Esophagus mucosa (tissue), 1 donor: ENCODE measurements at regions not wholly inside any gene's neighbourhood (a gene's known extent, or its start where the extent isn't known, plus 50 kb on each side); places are given as distances from the start of the nearest gene placed in this dataset.
A peak's percentile ranks its signal among the peaks of the same experiment; 100 is the strongest.
"Not testable (repeated sequence)": the region's sequence is repeated elsewhere in the genome, so short reads cannot be mapped to it uniquely, and the experiment has no call there.

Experiments
- ATAC-seq: fragments of 200-7000 bp; cut with Tn5 transposase; one replicate; pipeline ENCODE4 v1.9.1; 2020
- donor health status: DM: yes; HTN: yes; CAD: no.

GRCh38 chr6:169008641-169009257 lies 244.9 kb downstream of the THBS2 start:
- ATAC-seq, result no peak

GRCh38 chr6:169005166-169005565 lies 248.5 kb downstream of the THBS2 start:
- ATAC-seq, result no peak

GRCh38 chr6:169000022-169000421 lies 253.6 kb downstream of the THBS2 start:
- ATAC-seq, result no peak

- ATAC-seq, result peak; percentile 91
Measured at GRCh38 chr6:168999392-168999791, 254.3 kb downstream of the THBS2 start.

DNA sequence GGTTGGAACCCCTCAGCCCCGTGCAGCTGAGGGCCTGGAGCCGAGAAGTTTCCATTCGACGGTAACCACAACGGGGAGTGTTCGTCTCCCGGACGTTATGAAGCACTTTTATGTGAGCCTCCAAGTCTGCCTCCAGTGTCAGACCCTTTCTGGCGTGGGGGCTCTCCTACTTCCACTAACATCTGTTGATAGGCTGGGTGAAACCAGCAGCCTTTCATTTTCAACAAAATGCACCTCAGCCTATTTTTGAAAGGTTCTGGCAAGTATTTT lies 257.4 kb downstream of the THBS2 start:
- ATAC-seq, result no peak

GRCh38 chr6:168995526-168996355 lies 257.9 kb downstream of the THBS2 start:
- no peak for ATAC-seq

DNA sequence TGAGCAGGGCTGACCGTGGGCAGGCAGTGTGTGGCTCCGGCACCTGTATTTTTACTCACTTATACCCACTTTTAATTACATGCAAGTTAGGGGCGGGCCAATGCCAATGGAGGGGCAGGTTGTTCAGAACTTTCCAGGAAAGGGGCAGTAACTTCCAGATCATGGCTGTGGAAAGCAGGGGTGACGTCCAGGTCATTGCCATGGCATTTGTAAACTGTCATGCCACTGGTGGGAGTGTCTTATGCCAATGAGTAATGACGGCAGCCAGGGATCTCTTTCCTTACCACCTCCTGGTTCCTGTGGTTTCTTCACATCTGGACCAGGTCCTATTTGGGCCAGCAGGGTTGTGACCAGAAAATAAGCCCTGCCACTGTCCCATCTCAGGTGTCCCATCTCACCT lies 258.7 kb downstream of the THBS2 start:
- ATAC-seq, result no peak

DNA sequence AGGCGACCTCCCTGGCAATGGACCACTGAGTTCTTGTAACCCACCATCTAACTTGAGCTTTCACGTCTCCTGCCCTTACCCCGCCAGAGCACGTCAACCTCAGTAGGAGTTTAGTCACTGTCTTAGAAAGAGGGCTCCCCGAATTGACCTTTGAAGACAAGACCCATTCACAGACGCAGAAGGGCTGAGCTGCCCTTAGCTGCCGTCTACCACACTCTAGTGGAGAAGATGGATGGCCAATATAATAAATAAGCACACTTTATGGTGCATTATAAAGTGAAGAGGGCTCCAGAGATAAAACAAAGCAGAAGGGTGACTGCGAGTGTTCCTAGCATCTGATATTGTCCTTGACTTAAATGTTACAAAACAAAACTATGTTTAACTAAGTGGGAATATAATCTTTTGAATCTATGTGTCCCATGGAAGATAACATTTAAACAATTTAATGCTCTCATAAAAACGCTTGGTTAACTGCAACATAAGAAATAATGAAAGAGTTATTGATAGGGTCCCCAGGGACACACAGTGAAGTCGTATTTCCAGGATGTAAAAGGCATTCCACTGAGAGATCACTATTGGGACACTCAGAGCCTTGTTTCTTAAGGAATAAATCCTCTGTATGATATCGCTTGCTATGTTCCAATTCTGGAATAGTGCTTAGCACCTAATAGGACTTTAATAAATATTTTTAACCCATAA lies 261.1 kb downstream of the THBS2 start:
- ATAC-seq, result no peak

DNA sequence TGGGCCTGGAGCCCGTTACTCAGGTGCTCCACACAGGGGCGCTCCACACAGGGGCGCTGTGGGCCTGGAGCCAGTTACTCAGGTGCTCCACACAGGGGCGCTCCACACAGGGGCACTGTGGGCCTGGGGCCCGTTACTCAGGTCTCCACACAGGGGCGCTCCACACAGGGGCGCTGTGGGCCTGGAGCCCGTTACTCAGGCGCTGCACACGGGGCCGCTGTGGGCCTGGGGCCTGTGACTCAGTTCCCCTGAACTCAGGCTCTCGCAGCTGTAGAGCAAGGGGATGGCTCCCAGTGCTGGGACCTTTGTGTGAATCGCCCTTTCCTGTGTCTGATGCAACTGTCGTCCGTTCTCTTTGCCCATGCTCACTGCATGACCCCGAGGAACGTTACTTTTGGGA lies 262.0 kb downstream of the THBS2 start:
- ATAC-seq, result not testable (repeated sequence)

- no peak for ATAC-seq
Measured at GRCh38 chr6:168990019-168990751, 263.5 kb downstream of the THBS2 start.

DNA sequence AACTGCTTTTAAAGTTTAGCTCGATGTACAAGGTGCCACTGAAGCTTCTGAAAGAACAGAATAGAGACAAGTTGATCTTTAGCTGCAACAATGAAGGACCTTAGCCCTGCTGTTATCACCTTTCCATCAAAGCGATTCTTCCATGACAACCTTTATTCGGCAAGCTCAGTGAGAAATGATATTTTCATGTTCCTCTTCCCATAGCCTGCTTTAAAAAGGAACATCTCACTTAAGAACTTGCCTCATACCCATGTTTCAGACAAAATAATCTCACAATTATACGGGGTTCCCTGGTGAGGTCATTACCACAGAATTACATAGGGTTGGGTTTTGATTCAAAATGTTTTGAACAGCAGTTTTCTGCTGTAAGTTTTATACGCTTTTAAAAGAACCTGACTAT lies 264.2 kb downstream of the THBS2 start:
- ATAC-seq, result no peak

DNA sequence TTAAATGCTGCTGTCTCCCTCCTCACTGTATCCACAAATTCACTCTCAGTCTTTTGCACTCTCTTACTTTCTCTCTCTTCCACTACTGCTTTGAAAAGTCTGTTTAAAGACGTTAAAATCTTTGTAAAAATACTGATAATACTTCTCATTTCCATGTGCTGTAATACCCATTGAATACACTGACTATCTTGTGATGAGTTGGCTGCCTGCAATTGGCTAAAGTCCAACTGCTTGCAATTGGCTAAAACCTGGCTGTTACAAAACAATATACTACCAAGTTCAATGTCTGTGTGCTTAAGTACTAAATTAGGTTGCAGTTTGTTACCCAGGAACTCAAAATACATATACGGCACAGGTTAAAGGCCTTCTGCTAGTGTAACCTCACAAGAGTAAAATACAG lies 264.8 kb downstream of the THBS2 start:
- ATAC-seq, result no peak

GRCh38 chr6:168988280-168988679 lies 265.4 kb downstream of the THBS2 start:
- no peak for ATAC-seq

GRCh38 chr6:168985705-168986104 lies 267.9 kb downstream of the THBS2 start:
- ATAC-seq, result peak; percentile 73

DNA sequence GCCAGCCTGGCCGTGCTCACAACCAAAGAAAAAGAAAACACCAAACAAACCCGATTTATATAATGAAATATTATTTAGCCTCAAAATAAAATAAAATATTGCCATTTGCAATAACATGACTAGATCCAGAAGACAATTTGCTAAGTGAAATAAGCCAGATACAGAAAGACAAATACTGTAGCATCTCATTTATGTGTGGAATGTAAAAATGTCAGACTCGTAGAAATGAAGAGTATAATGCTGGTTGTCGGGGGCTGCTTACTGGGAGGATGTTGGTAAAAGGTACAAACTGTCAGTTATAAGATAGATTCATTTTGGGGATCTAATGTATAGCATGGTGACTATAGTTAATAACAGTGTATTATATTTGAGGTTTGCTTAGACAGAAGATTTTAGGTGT lies 269.7 kb downstream of the THBS2 start:
- no peak for ATAC-seq

DNA sequence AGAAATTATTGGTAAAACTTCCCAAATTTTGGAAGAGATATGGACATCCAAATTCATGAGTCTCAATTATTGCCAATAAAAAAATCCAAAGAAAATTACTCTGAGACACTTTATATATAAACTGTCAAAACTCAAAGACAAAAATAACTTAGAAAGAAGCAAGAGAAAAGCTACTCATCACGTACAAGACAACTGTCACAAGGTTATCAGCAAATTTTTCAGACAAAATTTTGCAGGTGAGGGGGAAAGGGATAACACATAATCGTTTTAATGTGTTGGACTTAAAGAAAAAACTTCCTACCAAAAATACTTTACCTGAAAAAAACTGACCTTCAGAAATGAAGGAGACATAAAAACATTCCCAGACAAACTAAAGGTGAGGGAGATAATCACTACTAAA lies 272.5 kb downstream of the THBS2 start:
- no peak for ATAC-seq

DNA sequence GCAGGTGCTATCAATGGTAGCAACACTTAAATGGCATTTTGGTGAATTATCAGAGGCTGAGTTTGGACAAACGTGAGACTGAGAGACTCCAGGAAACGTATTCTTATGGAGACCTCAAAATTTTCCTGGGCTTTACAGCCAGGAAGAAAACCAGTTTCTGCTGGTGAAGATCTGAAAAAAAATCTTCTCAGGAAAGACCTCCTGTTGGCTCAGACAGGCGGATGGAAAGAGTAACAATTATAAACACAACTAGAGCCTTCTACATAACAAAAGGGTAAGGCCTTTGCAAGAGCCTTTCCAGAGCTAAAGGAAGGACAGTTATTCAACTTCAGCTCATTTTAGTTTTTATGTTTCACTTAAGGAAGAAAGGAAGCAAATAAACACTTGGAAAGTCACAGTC lies 274.4 kb downstream of the THBS2 start:
- no peak for ATAC-seq

- ATAC-seq, result no peak
Measured at GRCh38 chr6:168972128-168972527, 281.5 kb downstream of the THBS2 start.

- no peak for ATAC-seq
Measured at GRCh38 chr6:168971549-168971948, 282.1 kb downstream of the THBS2 start.

- ATAC-seq, result no peak
Measured at GRCh38 chr6:168968801-168969200, 284.8 kb downstream of the THBS2 start.

- ATAC-seq, result peak; percentile 88
Measured at GRCh38 chr6:168968228-168968627, 285.4 kb downstream of the THBS2 start.

DNA sequence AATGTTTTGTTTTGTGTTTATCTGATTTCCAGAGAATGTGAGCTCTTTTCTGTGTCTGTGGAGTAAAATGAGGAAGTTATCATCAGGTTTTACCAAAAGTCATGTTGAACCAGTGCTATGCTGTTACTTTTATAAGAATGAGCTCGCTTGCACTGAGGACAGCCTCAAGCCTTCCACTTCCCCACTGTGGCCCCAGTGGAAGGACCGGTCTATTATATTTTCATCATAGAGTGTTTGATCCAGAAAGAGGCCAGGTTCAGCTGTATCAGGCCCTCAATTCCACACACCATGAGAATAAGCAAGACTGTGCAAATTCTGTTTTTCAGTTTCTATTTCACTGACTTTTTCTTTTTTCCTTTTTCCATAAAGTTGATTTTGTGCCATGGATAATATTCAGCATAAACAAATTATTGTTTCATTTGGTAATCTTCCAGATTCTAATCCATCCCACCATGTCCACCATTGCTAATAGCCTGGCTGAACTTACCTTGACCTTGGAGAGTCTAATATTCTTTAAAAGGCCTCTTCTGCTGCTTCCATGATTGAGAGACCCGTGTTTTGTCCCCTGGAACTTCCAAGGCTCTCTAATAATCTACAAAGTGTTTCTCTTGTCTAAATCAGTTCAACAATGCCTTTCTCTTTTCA lies 286.2 kb downstream of the THBS2 start:
- no peak for ATAC-seq
